Natural killer cell treated with Interleukin-12 subunit alpha and Interleukin-12 subunit beta and Interleukin-15 and Interleukin-18, amount 100 ng/mL, for 72 hours (primary cell): ENCODE measurements at regions not wholly inside any gene's neighbourhood (a gene's known extent, or its start where the extent isn't known, plus 50 kb on each side); places are given as distances from the start of the nearest gene placed in this dataset.
A peak's percentile ranks its signal among the peaks of the same experiment; 100 is the strongest.

Source experiments
- ATAC-seq, 2 donors: fragments of 150-1000 bp; cut with Tn5 transposase in 1 of 2; sonication (Bioruptor Pico), chemical (Tn5 transposase) in 1 of 2; 2 replicates each; pipeline ENCODE4 v1.10.0; 2021
- DNase-seq: peaks from one replicate; pipeline ENCODE4 v3.0.0; 2022; ENCODE audit warnings: low spot score
- H3K27ac Mint-ChIP-seq, 2 donors: 1 replicate in 1 of 2; 2 replicates in 1 of 2; pipeline ENCODE4 v1.8.0; 2022; ENCODE audit warnings: mixed read lengths in 2 of 2, mild to moderate bottlenecking in 1 of 2, moderate library complexity in 1 of 2
- H3K27me3 Mint-ChIP-seq, 2 donors: 1 replicate in 1 of 2; 2 replicates in 1 of 2; pipeline ENCODE4 v1.8.0; 2022; ENCODE audit warnings: mixed read lengths in 2 of 2
- H3K36me3 Mint-ChIP-seq: one replicate; pipeline ENCODE4 v1.8.0; 2022; ENCODE audit warnings: mixed read lengths
- H3K4me1 Mint-ChIP-seq, 2 donors: 1 replicate in 1 of 2; 2 replicates in 1 of 2; pipeline ENCODE4 v1.8.0; 2022; ENCODE audit warnings: low read depth in 2 of 2, mixed read lengths in 2 of 2, mild to moderate bottlenecking in 1 of 2
- H3K4me3 Mint-ChIP-seq: one replicate; pipeline ENCODE4 v1.8.0; 2022; ENCODE audit warnings: mixed read lengths
- H3K9me3 Mint-ChIP-seq: 2 replicates; pipeline ENCODE4 v1.8.0; 2022; ENCODE audit warnings: mixed read lengths

GRCh38 chr13:108409730-108410129 lies 140.2 kb downstream of the TNFSF13B start:
- Mint-ChIP-seq H3K27me3 (no peaks in the 10 kb centered on the region), H3K36me3 (no peaks in the 10 kb centered on the region), H3K9me3 (peaks cover 7% of the 10 kb centered on the region), H3K27ac (no peak overlapping the region), H3K4me3 (no peak overlapping the region), H3K4me1 (no peaks in the 10 kb centered on the region)
- DNase-seq (no peak), ATAC-seq (no peak)

GRCh38 chr13:108419768-108420167 lies 150.2 kb downstream of the TNFSF13B start:
- Mint-ChIP-seq H3K36me3 (no peaks in the 10 kb centered on the region), H3K9me3 (peaks cover 6% of the 10 kb centered on the region), H3K4me1 (no peaks in the 10 kb centered on the region), H3K27ac (no peak overlapping the region), H3K27me3 (no peaks in the 10 kb centered on the region), H3K4me3 (no peak overlapping the region)
- DNase-seq (no peak), ATAC-seq (peak in 1 of 2 donors; percentile 41)

GRCh38 chr13:108425056-108425455 lies 155.5 kb downstream of the TNFSF13B start:
- no peak overlapping the region for H3K4me3 Mint-ChIP-seq
- H3K4me1 Mint-ChIP-seq = no peaks in the 10 kb centered on the region
- no peaks in the 10 kb centered on the region for H3K27me3 Mint-ChIP-seq
- peaks cover 5% of the 10 kb centered on the region for H3K9me3 Mint-ChIP-seq
- H3K36me3 Mint-ChIP-seq = no peaks in the 10 kb centered on the region
- no peak overlapping the region for H3K27ac Mint-ChIP-seq
- no peak for ATAC-seq
- DNase-seq = no peak

- ATAC-seq (no peak), DNase-seq (no peak)
- Mint-ChIP-seq H3K9me3 (peaks cover 5% of the 10 kb centered on the region), H3K27me3 (no peaks in the 10 kb centered on the region), H3K4me3 (no peak overlapping the region), H3K4me1 (no peaks in the 10 kb centered on the region), H3K27ac (no peak overlapping the region), H3K36me3 (no peaks in the 10 kb centered on the region)
Measured at GRCh38 chr13:108426893-108427292, 157.4 kb downstream of the TNFSF13B start.

DNA sequence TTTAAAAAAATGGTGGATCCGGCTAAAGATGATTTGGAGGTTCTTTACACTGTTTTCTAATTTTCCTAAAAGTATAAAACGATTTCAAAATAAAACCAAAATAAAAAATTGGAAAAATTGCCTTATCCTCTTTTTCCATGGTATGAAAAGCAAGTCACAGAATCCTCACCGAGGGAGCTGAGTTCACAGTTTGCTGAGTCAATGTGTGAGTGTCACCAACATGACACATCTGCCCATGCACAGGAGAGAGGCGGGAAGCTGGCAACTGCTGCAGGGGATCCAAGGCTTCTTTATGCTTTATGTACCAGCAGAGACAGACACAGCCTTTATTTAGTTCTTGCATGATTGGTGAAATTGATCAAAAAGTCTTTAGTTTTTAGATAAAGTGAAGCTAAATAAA lies 157.8 kb downstream of the TNFSF13B start:
- DNase-seq (no peak), ATAC-seq (no peak)
- H3K9me3 Mint-ChIP-seq = peaks cover 5% of the 10 kb centered on the region
- H3K4me1 Mint-ChIP-seq = no peaks in the 10 kb centered on the region
- no peaks in the 10 kb centered on the region for H3K36me3 Mint-ChIP-seq
- no peak overlapping the region for H3K27ac Mint-ChIP-seq
- H3K4me3 Mint-ChIP-seq = no peak overlapping the region
- H3K27me3 Mint-ChIP-seq = no peaks in the 10 kb centered on the region

DNA sequence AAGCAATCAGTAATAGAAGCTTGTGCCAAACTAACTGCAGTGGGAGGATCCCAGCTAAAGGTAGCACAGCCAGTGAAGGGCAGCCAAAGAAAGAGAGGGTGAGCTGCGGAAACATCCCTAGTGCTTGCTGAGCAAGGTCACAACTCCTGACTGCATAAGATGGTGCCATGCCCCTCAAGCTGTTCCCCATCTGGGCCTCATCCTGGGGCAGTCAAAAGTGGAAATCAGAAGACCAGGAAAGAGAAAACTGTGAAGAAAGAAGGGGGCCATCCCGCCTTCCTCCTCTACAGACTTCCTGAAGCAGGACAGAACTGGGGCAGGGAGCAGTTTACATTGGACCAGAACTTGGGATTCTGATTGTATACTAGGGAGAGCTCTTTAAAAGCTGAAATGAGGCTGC lies 159.2 kb downstream of the TNFSF13B start:
- Mint-ChIP-seq H3K9me3 (peaks cover 5% of the 10 kb centered on the region), H3K27ac (no peak overlapping the region), H3K27me3 (no peaks in the 10 kb centered on the region), H3K4me1 (no peaks in the 10 kb centered on the region), H3K4me3 (no peak overlapping the region), H3K36me3 (no peaks in the 10 kb centered on the region)
- ATAC-seq (no peak), DNase-seq (no peak)

- no peak overlapping the region for H3K4me3 Mint-ChIP-seq
- no peaks in the 10 kb centered on the region for H3K9me3 Mint-ChIP-seq
- no peak for DNase-seq
- no peak overlapping the region for H3K27ac Mint-ChIP-seq
- no peaks in the 10 kb centered on the region for H3K27me3 Mint-ChIP-seq
- no peak for ATAC-seq
- H3K4me1 Mint-ChIP-seq = no peaks in the 10 kb centered on the region
- H3K36me3 Mint-ChIP-seq = no peaks in the 10 kb centered on the region
Measured at GRCh38 chr13:108433976-108434755, 164.6 kb downstream of the TNFSF13B start.

DNA sequence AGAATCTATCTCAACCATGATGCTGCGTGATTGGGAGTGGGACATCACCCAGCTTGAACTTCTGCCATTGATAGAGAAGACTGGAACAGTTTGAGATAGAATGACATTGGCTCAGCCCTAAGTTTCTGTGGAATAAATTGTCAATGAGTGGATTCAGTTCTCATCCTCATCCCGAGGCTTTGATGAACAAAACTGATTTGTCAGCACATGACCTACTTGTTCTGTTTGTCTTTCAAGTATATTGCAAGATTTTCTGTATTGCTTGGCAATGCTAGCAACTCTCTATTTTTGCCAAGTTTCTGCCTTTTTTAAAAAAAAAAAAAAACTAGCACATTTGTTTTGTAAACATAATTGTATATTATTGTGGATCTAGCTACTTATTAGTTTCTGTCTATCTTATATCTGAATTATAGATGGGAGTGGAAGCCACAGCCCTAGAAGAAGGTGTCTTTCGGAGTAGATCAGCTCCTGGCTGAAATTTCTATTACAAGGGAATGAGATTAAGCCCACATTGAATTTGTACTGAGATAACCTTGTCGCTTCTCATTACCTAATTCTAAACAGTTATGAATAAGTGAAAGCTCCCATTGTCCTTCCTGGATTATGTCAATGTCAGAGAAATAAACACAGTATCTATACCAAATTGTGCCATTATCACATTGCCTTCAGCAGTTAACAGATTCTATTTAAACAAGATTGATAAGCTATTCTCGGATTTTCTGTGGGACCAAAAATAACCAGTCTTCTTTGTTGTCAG lies 166.1 kb downstream of the TNFSF13B start:
- no peak for DNase-seq
- Mint-ChIP-seq H3K9me3 (no peaks in the 10 kb centered on the region), H3K27me3 (no peaks in the 10 kb centered on the region), H3K27ac (no peak overlapping the region), H3K4me1 (no peaks in the 10 kb centered on the region), H3K36me3 (no peaks in the 10 kb centered on the region), H3K4me3 (no peak overlapping the region)
- ATAC-seq = no peak

DNA sequence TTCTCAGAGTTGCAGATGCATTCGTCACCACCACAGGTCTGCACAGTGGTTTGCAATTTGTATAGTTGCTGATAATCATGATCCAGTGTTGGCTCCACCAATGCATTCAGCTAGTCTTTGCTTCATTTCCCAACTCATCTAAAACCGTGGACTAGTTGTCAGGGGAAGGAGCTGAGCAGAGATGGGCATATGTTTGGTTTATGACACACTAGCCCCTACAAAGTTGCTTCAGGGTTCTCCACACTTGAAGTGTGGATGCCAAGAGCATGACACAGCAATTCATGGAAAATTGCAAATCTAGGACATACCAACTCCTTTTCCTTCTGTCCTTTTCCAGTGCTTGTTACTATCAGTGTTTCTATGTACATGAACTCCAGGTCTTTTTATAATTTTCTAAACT lies 168.0 kb downstream of the TNFSF13B start:
- DNase-seq = no peak
- no peaks in the 10 kb centered on the region for H3K4me1 Mint-ChIP-seq
- H3K4me3 Mint-ChIP-seq = no peak overlapping the region
- no peak for ATAC-seq
- H3K36me3 Mint-ChIP-seq = no peaks in the 10 kb centered on the region
- H3K27ac Mint-ChIP-seq = no peak overlapping the region
- H3K9me3 Mint-ChIP-seq = no peaks in the 10 kb centered on the region
- H3K27me3 Mint-ChIP-seq = no peaks in the 10 kb centered on the region

GRCh38 chr13:108439556-108439955 lies 170.0 kb downstream of the TNFSF13B start:
- Mint-ChIP-seq H3K9me3 (no peaks in the 10 kb centered on the region), H3K27me3 (no peaks in the 10 kb centered on the region), H3K27ac (no peak overlapping the region), H3K4me1 (no peaks in the 10 kb centered on the region), H3K4me3 (no peak overlapping the region), H3K36me3 (no peaks in the 10 kb centered on the region)
- no peak for ATAC-seq
- DNase-seq = no peak

GRCh38 chr13:108444448-108444847 lies 174.9 kb downstream of the TNFSF13B start:
- Mint-ChIP-seq H3K27ac (no peak overlapping the region), H3K27me3 (no peaks in the 10 kb centered on the region)

GRCh38 chr13:108448891-108449290 lies 179.4 kb downstream of the TNFSF13B start:
- ATAC-seq = no peak
- DNase-seq = no peak
- Mint-ChIP-seq H3K4me3 (no peak overlapping the region), H3K9me3 (peaks cover 12% of the 10 kb centered on the region), H3K4me1 (no peaks in the 10 kb centered on the region), H3K36me3 (no peaks in the 10 kb centered on the region), H3K27me3 (no peaks in the 10 kb centered on the region), H3K27ac (no peak overlapping the region)

More at GRCh38 chr13:108444448-108444847, 174.9 kb downstream of the TNFSF13B start:
- no peak overlapping the region for H3K4me3 Mint-ChIP-seq
- DNase-seq = no peak
- no peaks in the 10 kb centered on the region for H3K36me3 Mint-ChIP-seq
- no peaks in the 10 kb centered on the region for H3K4me1 Mint-ChIP-seq
- ATAC-seq = no peak
- peaks cover 9% of the 10 kb centered on the region for H3K9me3 Mint-ChIP-seq

GRCh38 chr13:108451121-108451520 lies 178.3 kb upstream of the MYO16 start:
- Mint-ChIP-seq H3K27ac (no peak overlapping the region), H3K36me3 (no peaks in the 10 kb centered on the region), H3K9me3 (peaks cover 11% of the 10 kb centered on the region), H3K27me3 (no peaks in the 10 kb centered on the region), H3K4me3 (no peak overlapping the region), H3K4me1 (no peaks in the 10 kb centered on the region)
- ATAC-seq (no peak), DNase-seq (no peak)

DNA sequence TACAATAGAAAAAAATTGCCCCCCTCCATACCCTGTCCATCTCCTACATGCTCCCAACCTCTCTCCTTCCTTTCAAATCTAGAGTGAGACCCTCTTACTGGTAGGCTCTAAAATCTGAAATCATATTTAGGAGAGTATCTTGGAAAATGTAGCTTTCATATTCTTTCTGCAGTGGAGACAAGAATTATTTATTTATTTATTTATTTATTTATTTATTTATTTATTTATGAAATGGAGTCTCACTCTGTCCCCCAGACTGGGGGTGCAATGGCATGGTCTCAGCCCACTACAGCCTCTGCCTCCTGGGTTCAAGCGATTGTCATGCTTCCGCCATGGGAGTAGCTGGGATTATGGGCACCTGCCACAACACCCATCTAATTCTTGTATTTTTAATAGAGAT lies 174.1 kb upstream of the MYO16 start:
- H3K9me3 Mint-ChIP-seq = peaks cover 17% of the 10 kb centered on the region

More for the DNA sequence above, 174.1 kb upstream of the MYO16 start:
- no peak for ATAC-seq
- H3K36me3 Mint-ChIP-seq = no peaks in the 10 kb centered on the region
- no peak overlapping the region for H3K27ac Mint-ChIP-seq
- no peak overlapping the region for H3K4me3 Mint-ChIP-seq
- DNase-seq = no peak
- H3K4me1 Mint-ChIP-seq = no peaks in the 10 kb centered on the region
- no peaks in the 10 kb centered on the region for H3K27me3 Mint-ChIP-seq
